ENCODE measurements at regions not wholly inside any gene's neighbourhood (a gene's known extent, or its start where the extent isn't known, plus 50 kb on each side); places are given as distances from the start of the nearest gene placed in this dataset.

DNA sequence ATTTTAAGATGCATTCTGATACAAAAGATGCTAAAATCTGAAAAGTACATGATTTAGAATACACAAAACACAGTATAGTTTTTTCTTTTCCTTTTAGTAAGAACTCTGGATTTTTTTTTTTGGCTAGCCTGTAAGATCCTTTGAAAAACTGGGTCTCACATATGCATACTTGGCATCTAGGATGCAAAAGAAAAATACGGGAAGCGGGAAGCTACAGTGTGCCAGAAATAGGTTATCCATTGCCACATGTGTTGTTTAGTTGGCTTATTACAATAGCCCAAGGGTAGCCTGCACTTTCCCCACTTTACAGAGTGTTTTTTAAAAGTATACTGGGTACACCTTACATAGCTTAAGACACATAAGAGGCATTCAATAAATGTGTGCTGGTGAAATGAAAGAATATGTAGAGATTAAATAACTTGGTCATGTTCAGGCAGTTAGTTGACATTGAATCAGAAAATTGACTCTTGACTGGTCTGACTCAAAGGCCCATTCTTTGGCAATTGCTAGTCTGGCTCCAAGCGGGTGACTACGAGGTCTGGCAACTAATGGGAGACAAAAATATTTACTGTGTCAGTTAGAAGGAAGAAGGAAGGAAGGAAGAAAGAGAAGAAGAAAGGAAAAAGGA, 286.8 kb upstream of the TRIB2 start:
- TF ChIP-seq, protein P1, sequence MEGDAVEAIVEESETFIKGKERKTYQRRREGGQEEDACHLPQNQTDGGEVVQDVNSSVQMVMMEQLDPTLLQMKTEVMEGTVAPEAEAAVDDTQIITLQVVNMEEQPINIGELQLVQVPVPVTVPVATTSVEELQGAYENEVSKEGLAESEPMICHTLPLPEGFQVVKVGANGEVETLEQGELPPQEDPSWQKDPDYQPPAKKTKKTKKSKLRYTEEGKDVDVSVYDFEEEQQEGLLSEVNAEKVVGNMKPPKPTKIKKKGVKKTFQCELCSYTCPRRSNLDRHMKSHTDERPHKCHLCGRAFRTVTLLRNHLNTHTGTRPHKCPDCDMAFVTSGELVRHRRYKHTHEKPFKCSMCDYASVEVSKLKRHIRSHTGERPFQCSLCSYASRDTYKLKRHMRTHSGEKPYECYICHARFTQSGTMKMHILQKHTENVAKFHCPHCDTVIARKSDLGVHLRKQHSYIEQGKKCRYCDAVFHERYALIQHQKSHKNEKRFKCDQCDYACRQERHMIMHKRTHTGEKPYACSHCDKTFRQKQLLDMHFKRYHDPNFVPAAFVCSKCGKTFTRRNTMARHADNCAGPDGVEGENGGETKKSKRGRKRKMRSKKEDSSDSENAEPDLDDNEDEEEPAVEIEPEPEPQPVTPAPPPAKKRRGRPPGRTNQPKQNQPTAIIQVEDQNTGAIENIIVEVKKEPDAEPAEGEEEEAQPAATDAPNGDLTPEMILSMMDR (IDR thresholded peaks at IDR 0.05), result no peak
- no peak for TF ChIP-seq POLR2A (IDR thresholded peaks at IDR 0.05)

All from Peyer's patch (tissue), 4 donors.